Activated CD4-positive, alpha-beta T cell treated with anti-CD3 and anti-CD28 coated beads, Interleukin-2, Interleukin-6, amounts not matched to agents 100 ng/mL and 50 ng/mL, durations not matched to agents 16 hours and 8 hours (primary cell): ENCODE measurements at regions not wholly inside any gene's neighbourhood (a gene's known extent, or its start where the extent isn't known, plus 50 kb on each side); places are given as distances from the start of the nearest gene placed in this dataset.
A peak's percentile ranks its signal among the peaks of the same experiment; 100 is the strongest.

Experiments
- DNase-seq: peaks from one replicate; pipeline ENCODE4 v3.0.0-alpha.2; 2020

DNA sequence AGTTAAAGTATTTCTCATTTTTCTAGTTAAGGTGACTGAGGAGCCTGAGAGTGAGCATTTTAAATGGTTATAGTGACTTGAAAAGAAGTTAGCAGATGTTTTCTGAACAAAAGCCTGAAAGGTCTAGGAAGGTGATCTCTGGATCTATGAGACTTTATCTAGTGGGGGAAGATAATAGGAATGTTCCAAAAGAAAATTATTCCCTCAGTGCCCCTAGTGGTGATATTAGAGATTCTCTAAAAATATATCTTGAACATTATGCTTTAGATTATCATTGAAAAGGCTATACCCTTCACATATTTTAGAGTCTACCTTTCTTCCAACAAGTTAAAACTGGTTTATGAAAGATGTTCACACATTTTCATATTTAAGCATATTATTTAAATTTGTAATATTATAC lies 69.0 kb upstream of the SPANXN1 start:
- DNase-seq = no peak

DNA sequence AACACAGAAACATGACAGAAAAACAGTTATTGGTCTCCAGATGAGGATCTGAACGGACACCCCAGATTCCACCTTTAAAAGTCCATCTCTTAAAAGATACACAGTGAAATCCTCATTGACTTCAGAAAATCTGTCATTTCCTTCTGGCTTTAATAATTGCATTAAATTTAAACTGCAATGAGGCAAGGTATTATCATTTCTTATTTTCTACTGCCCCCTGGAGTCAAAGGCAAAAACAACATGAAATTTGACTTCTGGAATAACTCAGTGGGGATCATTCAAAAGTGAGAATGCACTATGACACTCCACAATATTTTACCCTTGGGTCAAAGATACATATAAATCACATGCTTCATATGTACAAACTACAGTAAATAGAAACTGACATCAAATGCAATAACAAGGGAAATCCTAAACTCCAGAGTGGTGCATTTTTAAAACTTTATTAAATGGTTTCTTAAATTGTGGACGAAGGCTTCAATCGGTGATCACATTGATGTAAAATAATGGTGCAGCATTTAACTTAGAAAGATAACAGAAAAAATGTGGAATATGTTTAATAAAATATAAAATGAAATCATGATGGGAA lies 56.4 kb upstream of the SPANXN1 start:
- DNase-seq = peak; percentile 22
